BLaER1 (cell line): ENCODE measurements at regions not wholly inside any gene's neighbourhood (a gene's known extent, or its start where the extent isn't known, plus 50 kb on each side); places are given as distances from the start of the nearest gene placed in this dataset.
"Not testable (repeated sequence)": the region's sequence is repeated elsewhere in the genome, so short reads cannot be mapped to it uniquely, and the experiment has no call there.

Experiments used
- H3K27ac ChIP-seq: shearing (Covaris generic); formaldehyde crosslinking; 2 replicates; pipeline ENCODE4 v1.8.1; 2022
- H3K27me3 ChIP-seq: shearing (Covaris generic); formaldehyde crosslinking; 2 replicates; pipeline ENCODE4 v1.8.1; 2022
- H3K36me3 ChIP-seq: shearing (Covaris generic); formaldehyde crosslinking; 2 replicates; pipeline ENCODE4 v1.8.1; 2022
- H3K4me1 ChIP-seq: shearing (Covaris generic); formaldehyde crosslinking; 2 replicates; pipeline ENCODE4 v1.8.1; 2022
- H3K4me2 ChIP-seq: shearing (Covaris generic); formaldehyde crosslinking; 2 replicates; pipeline ENCODE4 v1.8.1; 2022
- H3K4me3 ChIP-seq: shearing (Covaris generic); formaldehyde crosslinking; 2 replicates; pipeline ENCODE4 v1.8.1; 2022
- H3K9ac ChIP-seq: shearing (Covaris generic); formaldehyde crosslinking; 2 replicates; pipeline ENCODE4 v1.8.1; 2022
- H3K9me3 ChIP-seq: shearing (Covaris generic); formaldehyde crosslinking; 2 replicates; pipeline ENCODE4 v1.8.1; 2022
- H4K20me1 ChIP-seq: shearing (Covaris generic); formaldehyde crosslinking; 2 replicates; pipeline ENCODE4 v1.8.1; 2022
- Cebpa-rat ChIP-seq: shearing (Covaris generic); IDR thresholded peaks from 2 replicates; pipeline ENCODE4 v1.8.1; 2022

GRCh38 chr4:174387143-174387542 is 103.4 kb downstream of the CEP44 start:
- H3K36me3 ChIP-seq = no peaks in the 10 kb centered on the region
- no peak for TF ChIP-seq Cebpa-rat
- no peaks in the 10 kb centered on the region for H3K9me3 ChIP-seq
- H3K4me1 ChIP-seq = peaks cover 29% of the 10 kb centered on the region
- H3K4me2 ChIP-seq = peak overlapping the region; percentile 13; the same call in 1 of the 2 replicates
- no peak overlapping the region for H3K9ac ChIP-seq
- H3K27ac ChIP-seq = no peak overlapping the region
- H4K20me1 ChIP-seq = no peaks in the 10 kb centered on the region
- H3K4me3 ChIP-seq = no peak overlapping the region
- no peaks in the 10 kb centered on the region for H3K27me3 ChIP-seq

GRCh38 chr4:174383783-174384182 is 100.1 kb downstream of the CEP44 start:
- no peaks in the 10 kb centered on the region for H3K36me3 ChIP-seq
- no peaks in the 10 kb centered on the region for H3K9me3 ChIP-seq
- TF ChIP-seq Cebpa-rat = no peak
- H3K4me2 ChIP-seq = no peak overlapping the region
- no peak overlapping the region for H3K4me3 ChIP-seq
- H3K9ac ChIP-seq = no peak overlapping the region
- no peak overlapping the region for H3K27ac ChIP-seq
- H3K4me1 ChIP-seq = peaks cover 16% of the 10 kb centered on the region
- H3K27me3 ChIP-seq = no peaks in the 10 kb centered on the region
- H4K20me1 ChIP-seq = no peaks in the 10 kb centered on the region

- not testable (repeated sequence) for H3K4me1 ChIP-seq, H3K4me3 ChIP-seq, H3K4me2 ChIP-seq, H3K36me3 ChIP-seq, H3K27me3 ChIP-seq, H3K27ac ChIP-seq, H3K9me3 ChIP-seq, H3K9ac ChIP-seq, H4K20me1 ChIP-seq
These were observed 99.4 kb downstream of the CEP44 start for GRCh38 chr4:174382938-174383605.
